ENCODE measurements at regions not wholly inside any gene's neighbourhood (a gene's known extent, or its start where the extent isn't known, plus 50 kb on each side); places are given as distances from the start of the nearest gene placed in this dataset.

- no peak for ATAC-seq (ENCODE audit: low read depth)
- intact Hi-C loops (cut with micrococcal nuclease): no loop called here
- no peak overlapping the region for H2AFZ ChIP-seq (ENCODE audit: insufficient read depth, low read depth, low read length, poor library complexity, severe bottlenecking)
- no peak for TF ChIP-seq CTCF (IDR thresholded peaks at IDR 0.05)
- TF ChIP-seq EZH2 (IDR thresholded peaks at IDR 0.05; ENCODE audit: borderline replicate concordance, insufficient read depth, low read depth, low read length, poor library complexity, severe bottlenecking): no peak
- H3K36me3 ChIP-seq (replicated peaks in 1 of 2; ENCODE audit: control extremely low read depth in 1 of 2, control insufficient read depth in 1 of 2, extremely low read depth in 1 of 2, insufficient read depth in 2 of 2, low read length in 1 of 2): no peaks in the 10 kb centered on the region
- WGBS (ENCODE audit: insufficient coverage): 95% methylated on average over 4 of the region's 9 CpGs
- no peak overlapping the region for H3K27ac ChIP-seq (ENCODE audit: low read length in 2 of 2)
- H3K9ac ChIP-seq (ENCODE audit: low read length): no peak overlapping the region
- DNase-seq: no peak
- H4K20me1 ChIP-seq (ENCODE audit: control insufficient read depth, insufficient read depth, low read length, poor library complexity, severe bottlenecking): no peaks in the 10 kb centered on the region
- CTCF ChIA-PET: no interaction called here
- no peaks in the 10 kb centered on the region for H3K4me1 ChIP-seq (ENCODE audit: control insufficient read depth in 2 of 2, insufficient read depth in 2 of 2, low read length in 2 of 2)
- H3K27ac Mint-ChIP-seq: no peak overlapping the region
- no peak overlapping the region for H3K4me3 ChIP-seq (ENCODE audit: control extremely low read depth in 1 of 5, extremely low read depth in 1 of 5, insufficient read depth in 1 of 5, low read depth in 2 of 5, low read length in 4 of 5)
- no peak overlapping the region for H3K4me3 Mint-ChIP-seq
- no peaks in the 10 kb centered on the region for H3K27me3 ChIP-seq (replicated peaks in 1 of 4; ENCODE audit: control extremely low read depth in 1 of 4, control insufficient read depth in 3 of 4, insufficient read depth in 4 of 4, low read length in 3 of 4)
- no peaks in the 10 kb centered on the region for H3K27me3 Mint-ChIP-seq
- peaks cover 0 to 2% (median 0%) of the 10 kb centered on the region in 3 donors for H3K9me3 ChIP-seq (ENCODE audit: control extremely low read depth in 1 of 3, control insufficient read depth in 2 of 3, insufficient read depth in 1 of 3, low read length in 2 of 3)
- no peaks in the 10 kb centered on the region for H3K4me1 Mint-ChIP-seq
- POLR2A ChIA-PET: interaction anchor here (0.6 kb wide), 1 partner anchor 242 kb away, joined by 5 read pairs; no protein-coding TSS in a partner anchor
- H3K4me2 ChIP-seq (replicated peaks; ENCODE audit: low read depth, low read length, poor library complexity, severe bottlenecking): no peak overlapping the region
- H3K79me2 ChIP-seq (ENCODE audit: control insufficient read depth, insufficient read depth, low read length): no peaks in the 10 kb centered on the region
- peaks cover 5% of the 10 kb centered on the region for H3K9me3 Mint-ChIP-seq (ENCODE audit: insufficient read depth)
These were observed 120.1 kb upstream of the UBE2E1 start for GRCh38 chr3:23685541-23686258.

- ATAC-seq (ENCODE audit: low read depth) (no peak), DNase-seq (no peak)
- Histone ChIP-seq H2AFZ (ENCODE audit: insufficient read depth, low read depth, low read length, poor library complexity, severe bottlenecking) (no peak overlapping the region), H3K4me2 (replicated peaks; ENCODE audit: low read depth, low read length, poor library complexity, severe bottlenecking) (no peak overlapping the region), H3K27me3 (replicated peaks in 1 of 4; ENCODE audit: control extremely low read depth in 1 of 4, control insufficient read depth in 3 of 4, insufficient read depth in 4 of 4, low read length in 3 of 4) (no peaks in the 10 kb centered on the region), H3K4me3 (ENCODE audit: control extremely low read depth in 1 of 5, extremely low read depth in 1 of 5, insufficient read depth in 1 of 5, low read depth in 2 of 5, low read length in 4 of 5) (no peak overlapping the region), H3K36me3 (replicated peaks in 1 of 2; ENCODE audit: control extremely low read depth in 1 of 2, control insufficient read depth in 1 of 2, extremely low read depth in 1 of 2, insufficient read depth in 2 of 2, low read length in 1 of 2) (no peaks in the 10 kb centered on the region), H4K20me1 (ENCODE audit: control insufficient read depth, insufficient read depth, low read length, poor library complexity, severe bottlenecking) (no peaks in the 10 kb centered on the region), H3K9ac (ENCODE audit: low read length) (no peak overlapping the region), H3K79me2 (ENCODE audit: control insufficient read depth, insufficient read depth, low read length) (no peaks in the 10 kb centered on the region), H3K4me1 (ENCODE audit: control insufficient read depth in 2 of 2, insufficient read depth in 2 of 2, low read length in 2 of 2) (no peaks in the 10 kb centered on the region), H3K9me3 (ENCODE audit: control extremely low read depth in 1 of 3, control insufficient read depth in 2 of 3, insufficient read depth in 1 of 3, low read length in 2 of 3) (peaks cover 0 to 2% (median 0%) of the 10 kb centered on the region in 3 donors), H3K27ac (ENCODE audit: low read length in 2 of 2) (no peak overlapping the region)
- ChIA-PET POLR2A (no interaction called here), CTCF (no interaction called here)
- intact Hi-C loops (cut with micrococcal nuclease): no loop called here
- Mint-ChIP-seq H3K4me3 (no peak overlapping the region), H3K27me3 (no peaks in the 10 kb centered on the region), H3K9me3 (ENCODE audit: insufficient read depth) (peaks cover 5% of the 10 kb centered on the region), H3K27ac (no peak overlapping the region), H3K4me1 (no peaks in the 10 kb centered on the region)
- no peak for TF ChIP-seq CTCF (IDR thresholded peaks at IDR 0.05)
- no peak for TF ChIP-seq EZH2 (IDR thresholded peaks at IDR 0.05; ENCODE audit: borderline replicate concordance, insufficient read depth, low read depth, low read length, poor library complexity, severe bottlenecking)
- WGBS (ENCODE audit: insufficient coverage): 90% methylated on average over 3 of the region's 3 CpGs
These were observed 119.2 kb upstream of the UBE2E1 start for GRCh38 chr3:23686519-23686918.

All from B cell (primary cell).